ENCODE measurements at regions not wholly inside any gene's neighbourhood (a gene's known extent, or its start where the extent isn't known, plus 50 kb on each side); places are given as distances from the start of the nearest gene placed in this dataset.
"Not testable (repeated sequence)": the region's sequence is repeated elsewhere in the genome, so short reads cannot be mapped to it uniquely, and the experiment has no call there.

GRCh38 chr13:89518289-89519077 lies 1829.0 kb upstream of the MIR17HG start:
- no peak for DNase-seq

DNA sequence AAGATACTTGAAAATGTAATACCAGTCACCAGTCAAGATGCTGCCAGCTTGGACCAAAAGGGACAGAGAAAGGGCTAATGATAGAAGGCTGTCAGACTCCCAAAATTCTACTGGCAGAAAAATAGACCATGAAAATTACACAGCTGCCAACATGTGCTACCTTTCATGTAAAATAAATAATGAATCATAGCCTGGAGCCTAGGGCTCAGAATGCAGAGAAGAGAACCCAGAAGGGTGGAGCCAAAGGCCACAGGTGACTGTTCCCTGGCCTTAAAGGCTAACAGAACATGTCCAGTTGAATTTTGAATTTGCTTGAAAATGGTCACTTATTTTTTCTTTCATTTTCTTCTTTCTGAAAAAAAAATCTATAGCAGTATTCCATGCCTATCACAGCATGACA lies 1827.0 kb upstream of the MIR17HG start:
- no peak for DNase-seq

GRCh38 chr13:89521672-89522071 lies 1825.8 kb upstream of the MIR17HG start:
- not testable (repeated sequence) for DNase-seq

GRCh38 chr13:89541091-89542030 lies 1806.1 kb upstream of the MIR17HG start:
- no peak for DNase-seq

- no peak for DNase-seq
Observed at GRCh38 chr13:89550938-89551337, 1796.5 kb upstream of the MIR17HG start.

DNA sequence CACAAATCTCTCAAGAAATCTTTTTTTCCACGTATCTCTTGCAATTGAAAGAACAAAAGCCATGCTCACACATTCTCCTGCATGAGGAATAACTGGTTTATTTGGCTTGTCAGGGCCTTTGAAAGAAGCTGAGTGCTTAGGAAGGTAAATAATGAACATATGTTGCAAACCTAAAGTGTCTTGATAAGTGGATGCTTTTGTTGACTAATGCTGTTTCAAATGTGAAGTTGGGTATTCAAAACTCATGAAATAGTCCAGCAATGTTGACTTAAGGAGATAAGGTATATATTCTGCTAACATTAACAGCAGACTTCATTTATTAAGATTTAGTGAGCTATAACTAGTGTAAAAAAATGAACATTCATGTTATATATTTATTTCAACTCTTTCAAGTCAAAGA lies 1792.7 kb upstream of the MIR17HG start:
- DNase-seq, result peak; percentile 72

DNA sequence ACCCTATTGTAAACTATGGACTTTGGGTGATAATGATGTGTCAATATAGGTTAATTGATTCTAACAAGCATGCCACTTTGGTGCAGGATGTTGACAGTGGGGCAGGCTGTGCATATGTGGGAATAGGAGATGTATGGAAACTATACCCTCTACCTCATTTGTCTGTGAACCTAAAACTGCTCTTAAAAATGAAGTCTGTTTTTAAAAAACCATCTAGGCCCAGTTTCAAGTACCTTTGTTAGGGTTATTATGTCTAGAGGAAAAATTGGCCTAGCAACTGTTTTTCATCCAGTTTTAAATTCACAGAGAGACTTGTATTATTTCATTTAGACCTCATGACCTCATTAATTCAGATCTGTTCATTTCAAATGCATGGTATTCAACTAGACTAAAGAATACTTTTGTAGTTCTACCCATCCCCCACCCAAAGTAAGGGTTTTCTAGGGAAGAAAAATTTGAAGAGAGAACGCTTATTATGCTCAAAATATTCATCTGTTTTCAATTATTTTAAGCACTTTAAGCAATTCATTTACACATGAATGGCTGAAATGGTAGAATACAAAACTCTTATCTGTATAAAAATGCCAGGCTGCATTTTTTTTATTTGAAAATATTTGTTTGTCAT lies 1781.9 kb upstream of the MIR17HG start:
- no peak for DNase-seq

DNA sequence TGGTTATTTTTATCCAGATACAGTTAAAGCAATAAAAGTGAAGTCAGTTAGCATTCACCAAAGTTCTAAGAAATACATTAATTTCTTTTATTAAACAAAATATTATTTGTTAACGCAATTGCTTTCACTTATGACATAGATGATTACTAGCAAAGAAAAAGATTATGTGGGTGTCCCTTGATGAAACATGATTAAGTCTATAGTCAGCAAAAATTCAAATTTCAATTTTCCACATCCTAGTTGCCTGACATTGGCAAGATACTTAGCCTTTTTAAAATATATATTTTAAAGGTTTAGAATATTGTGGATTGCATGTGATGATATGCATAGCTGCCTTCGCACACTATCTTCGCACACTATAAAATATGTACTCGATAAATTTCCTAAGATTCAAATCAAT lies 1780.5 kb upstream of the MIR17HG start:
- no peak for DNase-seq

DNA sequence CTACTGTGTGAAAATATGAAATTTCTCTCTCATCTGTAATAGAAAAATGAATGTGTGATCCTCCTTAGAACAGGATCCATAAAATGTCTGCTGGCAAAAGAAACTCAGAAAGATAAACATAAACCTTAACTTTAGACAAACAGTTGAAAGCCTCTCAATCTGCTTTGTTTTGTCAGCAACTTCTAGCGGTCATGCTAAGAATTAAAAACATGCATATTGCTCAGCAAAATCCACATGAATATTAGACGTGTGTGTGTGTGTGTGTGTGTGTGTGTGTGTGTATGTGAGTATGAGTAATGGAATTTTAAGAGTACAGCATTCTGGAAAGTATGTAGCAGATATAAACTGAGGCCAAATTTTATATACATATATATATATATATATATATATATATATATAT lies 1779.2 kb upstream of the MIR17HG start:
- DNase-seq, result no peak

DNA sequence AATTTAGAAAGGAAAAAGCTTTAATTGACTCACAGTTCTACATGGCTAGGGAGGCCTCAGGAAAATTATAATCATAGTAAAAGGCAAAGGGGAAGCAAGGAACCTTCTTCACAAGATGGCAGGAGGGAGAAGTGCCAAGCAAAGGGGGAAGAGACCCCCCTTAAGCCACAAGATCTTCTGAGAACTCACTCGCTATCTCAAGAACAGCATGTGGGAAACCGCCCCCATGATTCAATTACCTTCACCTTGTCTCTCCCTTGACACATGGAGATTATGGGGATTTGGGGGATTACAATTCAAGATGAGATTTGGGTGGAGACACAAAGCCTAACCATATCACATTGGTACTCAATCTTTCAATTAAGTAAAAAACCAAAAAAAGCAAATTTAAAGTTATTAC lies 1778.7 kb upstream of the MIR17HG start:
- no peak for DNase-seq

GRCh38 chr13:89571676-89572075 lies 1775.8 kb upstream of the MIR17HG start:
- no peak for DNase-seq

GRCh38 chr13:89574077-89574476 lies 1773.4 kb upstream of the MIR17HG start:
- DNase-seq, result no peak

GRCh38 chr13:89577301-89577700 lies 1770.2 kb upstream of the MIR17HG start:
- no peak for DNase-seq

GRCh38 chr13:89584058-89584620 lies 1763.3 kb upstream of the MIR17HG start:
- DNase-seq, result no peak

DNA sequence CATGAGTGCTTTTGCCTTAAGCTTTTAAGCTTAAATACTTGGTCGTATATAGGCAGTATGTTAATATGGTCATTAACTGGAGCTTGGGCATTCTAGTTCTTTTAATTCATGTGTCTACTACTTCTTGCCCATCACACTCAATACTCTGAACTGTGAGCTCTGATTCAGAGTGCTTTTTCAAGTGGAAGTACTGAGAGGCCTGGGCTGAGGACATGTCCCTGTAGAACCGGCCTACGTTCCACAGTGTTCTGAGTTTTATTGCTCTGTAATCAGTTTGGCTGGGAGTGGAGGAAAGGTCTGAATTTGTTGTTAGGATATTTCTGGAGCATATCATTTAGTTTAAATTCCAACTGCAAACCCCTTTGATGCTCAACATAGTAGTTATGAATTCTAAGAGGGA lies 1744.8 kb upstream of the MIR17HG start:
- no peak for DNase-seq

DNA sequence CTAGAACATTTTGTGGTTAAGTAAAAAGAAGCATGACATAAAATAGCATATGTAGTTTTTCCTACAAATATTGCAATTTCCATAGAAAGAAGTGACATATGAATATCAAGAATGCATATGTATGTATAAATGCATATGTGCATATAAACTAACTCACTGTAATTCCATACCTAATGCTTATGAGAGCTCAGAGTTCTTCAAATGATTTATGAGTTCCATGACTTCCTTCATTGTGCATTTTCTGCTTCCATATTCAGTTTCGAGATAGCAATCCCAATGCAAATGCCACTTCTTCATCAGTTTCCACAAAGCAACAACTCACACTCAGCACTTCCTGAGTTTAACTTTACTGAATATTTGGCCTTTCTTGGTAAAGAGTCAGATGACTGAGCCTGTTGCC lies 1744.3 kb upstream of the MIR17HG start:
- DNase-seq, result no peak

- no peak for DNase-seq
Observed at GRCh38 chr13:89609318-89609717, 1738.2 kb upstream of the MIR17HG start.

DNA sequence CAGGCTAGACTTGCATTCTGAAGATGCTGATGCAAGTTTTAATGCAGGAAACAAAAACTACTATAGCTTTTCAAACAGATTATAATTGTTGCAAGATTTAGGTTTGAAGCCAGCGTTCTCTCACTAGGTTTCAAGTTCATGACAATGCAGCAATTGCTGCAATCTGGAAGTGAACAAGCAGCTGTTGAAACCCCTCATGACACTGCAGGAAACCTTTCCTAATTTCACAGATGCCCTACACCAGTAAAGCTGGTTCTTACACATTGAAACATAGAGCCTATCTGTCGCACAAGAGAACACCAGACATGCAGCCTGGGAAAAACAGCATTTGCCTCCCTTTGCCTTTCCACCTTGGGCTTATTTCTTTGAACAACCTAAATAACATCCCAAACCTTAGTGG lies 1737.2 kb upstream of the MIR17HG start:
- DNase-seq, result no peak

GRCh38 chr13:89610881-89611280 lies 1736.6 kb upstream of the MIR17HG start:
- no peak for DNase-seq

- DNase-seq, result no peak
Observed at GRCh38 chr13:89627996-89628395, 1719.5 kb upstream of the MIR17HG start.

DNA sequence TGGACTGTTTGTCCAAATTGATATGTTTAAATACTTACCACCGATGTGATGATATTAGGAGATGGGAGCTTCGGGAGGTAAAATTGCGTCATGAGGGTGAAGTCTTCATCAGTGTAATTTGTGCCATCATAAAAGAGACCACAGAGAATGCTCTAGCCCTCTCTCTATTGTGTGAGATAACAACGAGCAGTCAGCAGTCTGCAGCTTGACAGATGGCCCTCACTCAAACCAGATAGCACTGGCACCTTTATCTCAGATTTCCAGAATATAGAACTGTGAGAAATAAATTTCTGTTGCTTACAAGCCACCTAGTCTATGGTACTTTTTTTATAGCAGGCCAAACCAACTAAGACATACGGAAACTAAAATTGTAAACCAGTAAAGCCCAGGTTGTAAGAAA lies 1718.9 kb upstream of the MIR17HG start:
- DNase-seq, result no peak

GRCh38 chr13:89650226-89650625 lies 1697.3 kb upstream of the MIR17HG start:
- no peak for DNase-seq

- DNase-seq, result no peak
Observed at GRCh38 chr13:89660752-89661151, 1686.7 kb upstream of the MIR17HG start.

Data from NCI-H1092 (cell line).